ENCODE measurements at regions not wholly inside any gene's neighbourhood (a gene's known extent, or its start where the extent isn't known, plus 50 kb on each side); places are given as distances from the start of the nearest gene placed in this dataset.

DNA sequence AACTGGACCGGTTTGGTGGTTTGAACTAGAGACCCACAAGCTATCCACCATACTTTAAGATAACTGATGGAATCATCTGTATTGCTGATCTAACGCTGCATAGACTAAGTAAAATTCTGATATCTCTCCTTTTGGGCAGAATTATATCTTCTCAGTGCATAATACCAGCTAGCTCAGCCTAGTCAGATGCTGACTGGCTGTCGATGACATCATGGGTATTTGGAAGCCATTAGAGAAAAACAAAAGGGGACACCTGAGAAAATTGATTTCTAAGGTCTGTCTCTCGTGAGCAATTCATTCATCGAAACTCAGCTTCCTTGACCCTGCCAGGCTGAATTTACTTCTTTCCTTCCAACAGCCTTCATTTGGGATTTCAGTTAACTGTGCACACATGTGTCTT lies 263.0 kb upstream of the CCL2 start:
- TF ChIP-seq, protein P1, sequence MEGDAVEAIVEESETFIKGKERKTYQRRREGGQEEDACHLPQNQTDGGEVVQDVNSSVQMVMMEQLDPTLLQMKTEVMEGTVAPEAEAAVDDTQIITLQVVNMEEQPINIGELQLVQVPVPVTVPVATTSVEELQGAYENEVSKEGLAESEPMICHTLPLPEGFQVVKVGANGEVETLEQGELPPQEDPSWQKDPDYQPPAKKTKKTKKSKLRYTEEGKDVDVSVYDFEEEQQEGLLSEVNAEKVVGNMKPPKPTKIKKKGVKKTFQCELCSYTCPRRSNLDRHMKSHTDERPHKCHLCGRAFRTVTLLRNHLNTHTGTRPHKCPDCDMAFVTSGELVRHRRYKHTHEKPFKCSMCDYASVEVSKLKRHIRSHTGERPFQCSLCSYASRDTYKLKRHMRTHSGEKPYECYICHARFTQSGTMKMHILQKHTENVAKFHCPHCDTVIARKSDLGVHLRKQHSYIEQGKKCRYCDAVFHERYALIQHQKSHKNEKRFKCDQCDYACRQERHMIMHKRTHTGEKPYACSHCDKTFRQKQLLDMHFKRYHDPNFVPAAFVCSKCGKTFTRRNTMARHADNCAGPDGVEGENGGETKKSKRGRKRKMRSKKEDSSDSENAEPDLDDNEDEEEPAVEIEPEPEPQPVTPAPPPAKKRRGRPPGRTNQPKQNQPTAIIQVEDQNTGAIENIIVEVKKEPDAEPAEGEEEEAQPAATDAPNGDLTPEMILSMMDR (conservative IDR thresholded peaks at IDR 0.05 in 1 of 2, IDR thresholded peaks at IDR 0.05 in 1 of 2; ENCODE audit: low read depth in 1 of 2, low read length in 2 of 2): no peak
- TF ChIP-seq EZH2 (IDR thresholded peaks at IDR 0.05; ENCODE audit: low read length, missing control alignments): no peak

All from fibroblast of lung (primary cell).